GM23338 (cell line): ENCODE measurements at regions not wholly inside any gene's neighbourhood (a gene's known extent, or its start where the extent isn't known, plus 50 kb on each side); places are given as distances from the start of the nearest gene placed in this dataset.
"Not testable (repeated sequence)": the region's sequence is repeated elsewhere in the genome, so short reads cannot be mapped to it uniquely, and the experiment has no call there.

Source experiments
- CTCF ChIP-seq, 2 experiments: fragments of 200-600 bp in 1 of 2; sonication (generic) in 1 of 2; conservative IDR thresholded peaks; 2 replicates each; pipeline versions ENCODE4 v1.5.1 to v1.6.1; 2016 to 2017; ENCODE audit warnings: antibody characterized with exemption in 2 of 2, low read depth in 2 of 2, mild to moderate bottlenecking in 2 of 2, moderate library complexity in 1 of 2
- EZH2 ChIP-seq: fragments of 200-600 bp; sonication (generic); IDR thresholded peaks from one replicate; pipeline ENCODE4 v1.8.0; 2017; ENCODE audit warnings: antibody characterized with exemption, mild to moderate bottlenecking, low read depth; ENCODE audit not compliant: unreplicated experiment
- REST ChIP-seq: IDR thresholded peaks from one replicate; pipeline ENCODE4 v1.6.1; 2018; ENCODE audit warnings: antibody characterized with exemption; ENCODE audit not compliant: unreplicated experiment
- TF ChIP-seq, protein P1 (sequence below): fragments of 250-450 bp; sonication (Bioruptor Pico); IDR thresholded peaks from 2 replicates; pipeline ENCODE4 v1.5.0; 2020; ENCODE audit warnings: mild to moderate bottlenecking, moderate library complexity

DNA sequence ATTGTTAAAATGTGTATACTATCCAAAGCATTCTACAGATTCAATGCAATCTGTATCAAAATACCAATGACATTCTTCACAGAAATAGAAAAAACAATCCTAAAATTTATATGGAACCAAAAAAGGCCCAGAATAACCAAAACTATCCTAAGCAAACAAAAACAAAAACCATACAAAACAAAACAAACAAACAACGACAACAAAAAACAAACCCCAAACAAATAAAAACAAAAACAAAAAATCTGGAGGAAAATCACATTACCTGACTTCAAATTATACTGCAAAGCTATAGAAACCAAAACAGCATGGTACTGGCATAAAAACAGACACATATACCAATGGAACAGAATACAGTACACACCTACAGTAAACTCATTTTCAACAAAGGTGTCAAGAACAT, 98.0 kb downstream of the TTC6 start:
- TF ChIP-seq CTCF (conservative IDR thresholded peaks at IDR 0.05; ENCODE audit: low read depth in 2 of 2); REST; EZH2: not testable (repeated sequence)
- TF ChIP-seq, protein P1, sequence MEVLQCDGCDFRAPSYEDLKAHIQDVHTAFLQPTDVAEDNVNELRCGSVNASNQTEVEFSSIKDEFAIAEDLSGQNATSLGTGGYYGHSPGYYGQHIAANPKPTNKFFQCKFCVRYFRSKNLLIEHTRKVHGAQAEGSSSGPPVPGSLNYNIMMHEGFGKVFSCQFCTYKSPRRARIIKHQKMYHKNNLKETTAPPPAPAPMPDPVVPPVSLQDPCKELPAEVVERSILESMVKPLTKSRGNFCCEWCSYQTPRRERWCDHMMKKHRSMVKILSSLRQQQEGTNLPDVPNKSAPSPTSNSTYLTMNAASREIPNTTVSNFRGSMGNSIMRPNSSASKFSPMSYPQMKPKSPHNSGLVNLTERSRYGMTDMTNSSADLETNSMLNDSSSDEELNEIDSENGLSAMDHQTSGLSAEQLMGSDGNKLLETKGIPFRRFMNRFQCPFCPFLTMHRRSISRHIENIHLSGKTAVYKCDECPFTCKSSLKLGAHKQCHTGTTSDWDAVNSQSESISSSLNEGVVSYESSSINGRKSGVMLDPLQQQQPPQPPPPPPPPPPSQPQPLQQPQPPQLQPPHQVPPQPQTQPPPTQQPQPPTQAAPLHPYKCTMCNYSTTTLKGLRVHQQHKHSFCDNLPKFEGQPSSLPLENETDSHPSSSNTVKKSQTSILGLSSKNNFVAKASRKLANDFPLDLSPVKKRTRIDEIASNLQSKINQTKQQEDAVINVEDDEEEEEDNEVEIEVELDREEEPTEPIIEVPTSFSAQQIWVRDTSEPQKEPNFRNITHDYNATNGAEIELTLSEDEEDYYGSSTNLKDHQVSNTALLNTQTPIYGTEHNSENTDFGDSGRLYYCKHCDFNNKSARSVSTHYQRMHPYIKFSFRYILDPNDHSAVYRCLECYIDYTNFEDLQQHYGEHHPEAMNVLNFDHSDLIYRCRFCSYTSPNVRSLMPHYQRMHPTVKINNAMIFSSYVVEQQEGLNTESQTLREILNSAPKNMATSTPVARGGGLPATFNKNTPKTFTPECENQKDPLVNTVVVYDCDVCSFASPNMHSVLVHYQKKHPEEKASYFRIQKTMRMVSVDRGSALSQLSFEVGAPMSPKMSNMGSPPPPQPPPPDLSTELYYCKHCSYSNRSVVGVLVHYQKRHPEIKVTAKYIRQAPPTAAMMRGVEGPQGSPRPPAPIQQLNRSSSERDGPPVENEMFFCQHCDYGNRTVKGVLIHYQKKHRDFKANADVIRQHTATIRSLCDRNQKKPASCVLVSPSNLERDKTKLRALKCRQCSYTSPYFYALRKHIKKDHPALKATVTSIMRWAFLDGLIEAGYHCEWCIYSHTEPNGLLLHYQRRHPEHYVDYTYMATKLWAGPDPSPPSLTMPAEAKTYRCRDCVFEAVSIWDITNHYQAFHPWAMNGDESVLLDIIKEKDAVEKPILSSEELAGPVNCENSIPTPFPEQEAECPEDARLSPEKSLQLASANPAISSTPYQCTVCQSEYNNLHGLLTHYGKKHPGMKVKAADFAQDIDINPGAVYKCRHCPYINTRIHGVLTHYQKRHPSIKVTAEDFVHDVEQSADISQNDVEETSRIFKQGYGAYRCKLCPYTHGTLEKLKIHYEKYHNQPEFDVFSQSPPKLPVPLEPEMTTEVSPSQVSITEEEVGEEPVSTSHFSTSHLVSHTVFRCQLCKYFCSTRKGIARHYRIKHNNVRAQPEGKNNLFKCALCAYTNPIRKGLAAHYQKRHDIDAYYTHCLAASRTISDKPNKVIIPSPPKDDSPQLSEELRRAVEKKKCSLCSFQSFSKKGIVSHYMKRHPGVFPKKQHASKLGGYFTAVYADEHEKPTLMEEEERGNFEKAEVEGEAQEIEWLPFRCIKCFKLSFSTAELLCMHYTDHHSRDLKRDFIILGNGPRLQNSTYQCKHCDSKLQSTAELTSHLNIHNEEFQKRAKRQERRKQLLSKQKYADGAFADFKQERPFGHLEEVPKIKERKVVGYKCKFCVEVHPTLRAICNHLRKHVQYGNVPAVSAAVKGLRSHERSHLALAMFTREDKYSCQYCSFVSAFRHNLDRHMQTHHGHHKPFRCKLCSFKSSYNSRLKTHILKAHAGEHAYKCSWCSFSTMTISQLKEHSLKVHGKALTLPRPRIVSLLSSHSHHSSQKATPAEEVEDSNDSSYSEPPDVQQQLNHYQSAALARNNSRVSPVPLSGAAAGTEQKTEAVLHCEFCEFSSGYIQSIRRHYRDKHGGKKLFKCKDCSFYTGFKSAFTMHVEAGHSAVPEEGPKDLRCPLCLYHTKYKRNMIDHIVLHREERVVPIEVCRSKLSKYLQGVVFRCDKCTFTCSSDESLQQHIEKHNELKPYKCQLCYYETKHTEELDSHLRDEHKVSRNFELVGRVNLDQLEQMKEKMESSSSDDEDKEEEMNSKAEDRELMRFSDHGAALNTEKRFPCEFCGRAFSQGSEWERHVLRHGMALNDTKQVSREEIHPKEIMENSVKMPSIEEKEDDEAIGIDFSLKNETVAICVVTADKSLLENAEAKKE (CRISPR knock-in tag), result not testable (repeated sequence)
